Esophagus mucosa (tissue), 1 donor: ENCODE measurements at regions not wholly inside any gene's neighbourhood (a gene's known extent, or its start where the extent isn't known, plus 50 kb on each side); places are given as distances from the start of the nearest gene placed in this dataset.

Source experiments
- ATAC-seq: fragments of 200-7000 bp; cut with Tn5 transposase; one replicate; pipeline ENCODE4 v1.9.1; 2020
- donor health status: DM: yes; HTN: yes; CAD: no.

GRCh38 chr1:216849146-216849545 is 125.9 kb upstream of the ESRRG start:
- ATAC-seq: no peak

- no peak for ATAC-seq
Measured at GRCh38 chr1:216847397-216848036, 124.3 kb upstream of the ESRRG start.

- no peak for ATAC-seq
Measured at GRCh38 chr1:216846339-216846738, 123.1 kb upstream of the ESRRG start.

DNA sequence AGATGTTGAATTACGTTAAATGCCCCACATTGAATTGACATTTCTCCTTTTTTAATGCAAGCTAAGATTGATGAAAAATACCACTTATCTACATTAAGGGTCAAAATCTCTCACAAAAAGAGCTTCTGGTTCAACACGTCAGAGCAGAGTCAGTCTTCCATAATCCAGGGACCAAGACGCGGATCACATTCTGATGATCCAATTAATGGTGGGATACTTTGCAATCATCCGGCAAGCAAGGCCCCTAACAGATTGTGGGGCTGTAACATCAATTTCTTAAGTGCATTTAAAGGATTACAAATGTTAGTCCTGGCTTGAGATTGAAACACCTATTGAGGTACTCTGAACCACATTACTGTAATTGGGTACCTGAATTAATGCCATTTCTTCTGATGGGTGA is 120.2 kb upstream of the ESRRG start:
- ATAC-seq: no peak

DNA sequence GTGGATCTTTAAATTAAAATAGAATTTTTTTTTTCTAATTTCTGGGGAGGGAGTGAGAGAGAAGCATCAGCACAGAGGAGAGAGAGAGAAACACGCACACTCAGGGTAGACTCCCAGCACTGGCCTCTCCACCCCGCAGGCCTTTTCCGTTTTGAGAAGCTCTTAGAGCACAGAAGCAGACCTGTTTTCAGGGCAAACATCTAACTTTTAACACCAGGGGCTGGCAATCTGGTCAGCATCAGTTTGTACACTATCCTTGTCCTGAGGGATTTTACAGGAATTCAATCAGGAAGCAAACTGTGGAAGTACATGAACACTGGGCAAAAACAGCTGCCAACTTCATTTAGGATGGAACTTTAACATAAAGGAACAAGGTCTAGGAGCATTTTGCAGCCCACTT is 117.9 kb upstream of the ESRRG start:
- ATAC-seq: no peak

GRCh38 chr1:216836316-216836715 is 113.1 kb upstream of the ESRRG start:
- ATAC-seq: no peak

DNA sequence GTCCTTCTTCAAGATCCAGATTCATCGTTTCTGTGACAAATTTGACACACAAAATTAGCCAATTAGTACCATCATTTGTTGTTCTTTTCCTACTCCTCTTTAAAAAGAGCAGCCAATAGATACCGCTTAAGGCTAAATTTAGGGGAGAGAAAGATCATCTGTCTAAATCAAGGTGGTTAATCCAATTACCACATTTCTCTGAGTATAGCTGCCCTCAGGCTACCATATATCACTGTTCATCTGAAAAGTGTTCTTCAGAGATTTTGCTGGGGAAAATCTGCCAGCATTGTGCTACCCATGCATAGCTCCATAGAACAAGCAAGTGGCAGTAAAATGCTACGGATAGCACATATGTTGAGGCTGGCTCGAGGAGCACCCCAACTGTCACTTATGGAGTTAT is 110.3 kb upstream of the ESRRG start:
- no peak for ATAC-seq

- ATAC-seq: no peak
Measured at GRCh38 chr1:216832192-216832591, 109.0 kb upstream of the ESRRG start.

GRCh38 chr1:216830424-216831210 is 107.4 kb upstream of the ESRRG start:
- no peak for ATAC-seq

- no peak for ATAC-seq
Measured at GRCh38 chr1:216827251-216827650, 104.0 kb upstream of the ESRRG start.

DNA sequence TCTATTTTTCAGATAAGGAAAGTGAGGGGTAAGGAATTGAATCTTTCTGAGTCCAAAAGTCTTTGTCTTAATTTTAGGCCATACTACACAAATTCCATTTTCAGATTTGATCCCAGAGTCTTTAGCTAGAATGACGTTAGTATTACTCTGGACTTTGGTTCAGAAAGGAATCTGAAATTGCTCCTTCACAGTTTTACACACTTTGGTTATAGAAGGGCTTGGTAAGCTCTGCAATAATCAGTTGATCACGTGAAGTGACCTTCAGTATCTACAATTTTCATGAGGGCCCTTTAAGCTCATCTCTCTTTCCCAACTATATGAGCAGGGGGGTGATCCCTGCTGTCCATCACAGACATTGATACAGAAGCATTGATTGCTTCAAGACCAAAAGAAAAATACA is 103.4 kb upstream of the ESRRG start:
- ATAC-seq: no peak

DNA sequence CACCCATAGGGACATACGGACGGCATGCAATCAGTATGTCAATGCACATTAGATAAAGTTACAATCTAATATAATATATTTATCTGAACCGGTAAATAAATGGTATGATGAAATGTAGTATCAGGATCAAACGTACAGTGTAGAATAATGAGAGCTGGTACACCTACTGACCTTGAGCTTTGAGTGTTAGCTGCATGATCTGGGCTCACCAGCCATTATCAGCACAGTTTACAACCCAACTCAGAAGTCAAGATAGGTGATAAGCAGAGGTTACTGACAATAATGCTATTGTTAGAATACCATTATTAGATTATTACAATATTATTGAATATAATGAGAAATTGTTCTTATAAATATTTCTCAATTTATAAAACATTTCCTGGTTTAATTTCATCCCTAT is 103.0 kb upstream of the ESRRG start:
- ATAC-seq: no peak

GRCh38 chr1:216825557-216825956 is 102.3 kb upstream of the ESRRG start:
- no peak for ATAC-seq

DNA sequence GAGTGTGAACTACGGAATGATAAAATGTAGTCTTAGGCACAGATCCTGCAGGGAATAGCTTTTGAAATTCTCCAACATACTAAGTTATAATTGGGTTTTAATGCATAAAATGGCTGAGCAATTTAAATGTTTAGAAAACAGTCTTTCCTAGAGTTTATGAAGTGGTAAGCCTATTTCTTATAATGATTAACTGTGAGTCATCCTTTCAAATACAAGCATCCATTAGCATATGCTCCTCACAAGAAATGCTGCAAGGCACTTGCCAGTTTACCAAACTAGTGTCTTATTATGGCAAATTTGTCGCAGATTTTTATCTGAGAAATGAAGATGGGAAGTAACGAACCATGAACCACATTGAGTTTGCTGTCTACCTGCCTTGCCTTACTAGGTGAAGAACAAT is 101.3 kb upstream of the ESRRG start:
- ATAC-seq: no peak

DNA sequence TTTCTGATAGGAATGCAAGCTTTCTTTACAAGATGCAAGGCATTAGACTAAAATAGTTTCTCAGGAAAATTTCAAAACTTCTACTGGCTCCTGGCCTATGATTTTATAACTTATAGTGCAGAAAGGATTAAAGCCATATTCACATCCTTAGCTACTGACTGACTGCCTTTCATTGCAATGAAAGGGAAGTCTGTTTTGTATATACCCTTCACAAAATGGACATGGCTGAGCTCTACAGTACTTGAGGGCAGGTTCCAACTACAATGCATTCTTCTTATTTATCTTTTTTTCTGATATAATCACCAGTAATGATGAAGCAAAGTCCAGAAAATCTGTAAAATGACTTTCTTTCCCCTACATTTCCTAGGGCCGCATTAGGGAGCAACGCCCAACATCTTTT is 100.5 kb upstream of the ESRRG start:
- ATAC-seq: no peak

- ATAC-seq: no peak
Measured at GRCh38 chr1:216822480-216822879, 99.3 kb upstream of the ESRRG start.

- ATAC-seq: no peak
Measured at GRCh38 chr1:216820345-216820744, 97.1 kb upstream of the ESRRG start.

- ATAC-seq: no peak
Measured at GRCh38 chr1:216818284-216818683, 95.1 kb upstream of the ESRRG start.

GRCh38 chr1:216815260-216816131 is 92.3 kb upstream of the ESRRG start:
- no peak for ATAC-seq

DNA sequence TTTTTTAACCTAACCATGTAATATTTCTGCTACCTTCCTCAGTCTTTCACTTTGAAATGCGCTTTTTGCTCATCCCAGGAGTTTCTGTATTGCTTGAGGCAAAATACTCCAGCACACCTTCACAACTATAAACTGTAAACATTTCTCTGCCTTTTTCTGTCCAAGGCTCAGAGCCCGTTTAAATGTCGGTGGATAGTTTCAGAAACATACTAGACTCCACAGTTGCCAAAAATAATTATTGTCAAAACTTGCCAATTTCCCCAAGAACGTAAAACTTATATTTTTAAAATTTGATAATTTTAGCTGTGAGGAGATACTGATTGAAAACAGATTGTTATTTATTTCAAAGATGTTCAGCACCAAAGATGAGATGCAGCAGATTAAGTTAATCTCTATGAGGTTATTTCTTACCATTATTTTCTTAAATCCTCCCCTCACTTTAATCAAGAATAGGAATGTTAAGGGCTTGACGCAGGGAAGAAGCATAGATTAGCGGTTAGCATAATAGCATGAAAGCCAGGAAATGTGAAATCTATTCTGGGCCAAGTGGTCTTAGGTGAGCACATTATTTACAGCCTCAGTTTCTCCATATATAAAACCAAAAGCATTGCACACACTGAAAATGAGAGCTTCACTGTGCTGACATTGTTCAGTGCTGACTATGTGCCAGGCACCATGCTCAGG is 91.5 kb upstream of the ESRRG start:
- no peak for ATAC-seq

- ATAC-seq: no peak
Measured at GRCh38 chr1:216812966-216813365, 89.7 kb upstream of the ESRRG start.

GRCh38 chr1:216809649-216810048 is 86.4 kb upstream of the ESRRG start:
- no peak for ATAC-seq

DNA sequence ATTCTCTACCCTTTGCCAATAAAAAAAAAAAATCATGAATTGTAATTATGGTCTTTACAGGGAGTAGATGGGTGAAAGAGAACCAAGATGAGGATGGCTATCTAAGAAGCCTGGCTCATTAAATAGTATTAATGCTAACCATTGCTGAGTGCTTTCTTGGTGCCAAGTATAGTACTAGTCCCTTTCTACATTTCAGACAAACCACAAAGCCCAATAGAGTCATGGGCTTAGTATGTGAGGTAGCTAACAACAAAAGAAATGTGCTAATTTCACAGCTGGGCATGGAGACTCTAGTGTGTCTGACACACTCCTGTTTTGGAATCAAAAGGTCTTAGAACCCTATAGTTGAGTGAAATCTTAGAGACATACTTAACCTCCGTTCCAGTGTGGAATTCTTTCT is 84.5 kb upstream of the ESRRG start:
- ATAC-seq: no peak
